Smooth muscle cell (in vitro differentiated cells): ENCODE measurements at regions not wholly inside any gene's neighbourhood (a gene's known extent, or its start where the extent isn't known, plus 50 kb on each side); places are given as distances from the start of the nearest gene placed in this dataset.

ENCODE experiments used
- DNase-seq: peaks from one replicate; lab custom pipeline; 2025; ENCODE audit not compliant: unreplicated experiment; lab: John Stamatoyannopoulos, UW
- H2AFZ ChIP-seq: fragments of 200-600 bp; sonication (generic); 2 replicates; pipeline ENCODE4 v1.6.0; 2016; ENCODE audit warnings: antibody characterized with exemption, low read depth, mild to moderate bottlenecking
- H3F3A ChIP-seq: fragments of 200-600 bp; sonication (generic); 2 replicates; pipeline ENCODE4 v1.6.0; 2017; ENCODE audit warnings: antibody characterized with exemption, low read depth
- H3K27ac ChIP-seq: fragments of 200-600 bp; sonication (generic); 2 replicates; pipeline ENCODE4 v1.5.1; 2016; ENCODE audit warnings: low read depth, mild to moderate bottlenecking
- H3K27me3 ChIP-seq: fragments of 200-600 bp; sonication (generic); 2 replicates; pipeline ENCODE4 v1.6.1; 2016; ENCODE audit warnings: low read depth, mild to moderate bottlenecking
- H3K36me3 ChIP-seq: fragments of 200-600 bp; sonication (generic); 2 replicates; pipeline ENCODE4 v1.5.1; 2016; ENCODE audit warnings: low read depth
- H3K4me1 ChIP-seq: fragments of 200-600 bp; sonication (generic); 2 replicates; pipeline ENCODE4 v1.5.1; 2016; ENCODE audit warnings: low read depth
- H3K4me2 ChIP-seq: fragments of 200-600 bp; sonication (generic); 2 replicates; pipeline ENCODE4 v1.6.0; 2016; ENCODE audit warnings: mild to moderate bottlenecking
- H3K4me3 ChIP-seq: fragments of 200-600 bp; sonication (generic); 2 replicates; pipeline ENCODE4 v1.5.1; 2016; ENCODE audit warnings: mild to moderate bottlenecking
- H3K79me2 ChIP-seq: fragments of 200-600 bp; sonication (generic); 2 replicates; pipeline ENCODE4 v1.6.0; 2016; ENCODE audit warnings: low read depth, mild to moderate bottlenecking
- H3K9ac ChIP-seq: fragments of 200-600 bp; sonication (generic); 2 replicates; pipeline ENCODE4 v1.6.0; 2016; ENCODE audit warnings: low read depth
- H3K9me3 ChIP-seq: fragments of 200-600 bp; sonication (generic); replicated peaks from 2 replicates; pipeline ENCODE4 v1.5.1; 2016; ENCODE audit warnings: low read depth
- H4K20me1 ChIP-seq: fragments of 200-600 bp; sonication (generic); 2 replicates; pipeline ENCODE4 v1.6.0; 2016; ENCODE audit warnings: low read depth
- whole genome bisulfite sequencing: methylation state at CpG from one replicate; pipeline ENCODE4 v1.1.7; 2016; ENCODE audit warnings: low lambda C conversion rate; 5-methylcytosine and 5-hydroxymethylcytosine counted together
- TF ChIP-seq, protein P1 (sequence below): fragments of 200-600 bp; sonication (generic); IDR thresholded peaks from 2 replicates; pipeline ENCODE4 v1.5.1; 2017; ENCODE audit warnings: borderline replicate concordance, mild to moderate bottlenecking, antibody characterized with exemption; ENCODE audit not compliant: insufficient read depth, poor library complexity, severe bottlenecking

GRCh38 chr2:14433946-14434495 lies 198.5 kb upstream of the LRATD1 start:
- Histone ChIP-seq H3K79me2 (no peaks in the 10 kb centered on the region), H3K4me3 (no peak overlapping the region), H3F3A (no peaks in the 10 kb centered on the region), H3K9ac (no peak overlapping the region), H4K20me1 (no peaks in the 10 kb centered on the region), H2AFZ (no peak overlapping the region), H3K4me2 (no peak overlapping the region), H3K4me1 (no peaks in the 10 kb centered on the region), H3K27me3 (no peaks in the 10 kb centered on the region), H3K9me3 (no peaks in the 10 kb centered on the region), H3K27ac (no peak overlapping the region), H3K36me3 (no peaks in the 10 kb centered on the region)
- no peak for DNase-seq
- TF ChIP-seq, protein P1, sequence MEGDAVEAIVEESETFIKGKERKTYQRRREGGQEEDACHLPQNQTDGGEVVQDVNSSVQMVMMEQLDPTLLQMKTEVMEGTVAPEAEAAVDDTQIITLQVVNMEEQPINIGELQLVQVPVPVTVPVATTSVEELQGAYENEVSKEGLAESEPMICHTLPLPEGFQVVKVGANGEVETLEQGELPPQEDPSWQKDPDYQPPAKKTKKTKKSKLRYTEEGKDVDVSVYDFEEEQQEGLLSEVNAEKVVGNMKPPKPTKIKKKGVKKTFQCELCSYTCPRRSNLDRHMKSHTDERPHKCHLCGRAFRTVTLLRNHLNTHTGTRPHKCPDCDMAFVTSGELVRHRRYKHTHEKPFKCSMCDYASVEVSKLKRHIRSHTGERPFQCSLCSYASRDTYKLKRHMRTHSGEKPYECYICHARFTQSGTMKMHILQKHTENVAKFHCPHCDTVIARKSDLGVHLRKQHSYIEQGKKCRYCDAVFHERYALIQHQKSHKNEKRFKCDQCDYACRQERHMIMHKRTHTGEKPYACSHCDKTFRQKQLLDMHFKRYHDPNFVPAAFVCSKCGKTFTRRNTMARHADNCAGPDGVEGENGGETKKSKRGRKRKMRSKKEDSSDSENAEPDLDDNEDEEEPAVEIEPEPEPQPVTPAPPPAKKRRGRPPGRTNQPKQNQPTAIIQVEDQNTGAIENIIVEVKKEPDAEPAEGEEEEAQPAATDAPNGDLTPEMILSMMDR = no peak
- 87% methylated on average over 5 of the region's 5 CpGs for WGBS

DNA sequence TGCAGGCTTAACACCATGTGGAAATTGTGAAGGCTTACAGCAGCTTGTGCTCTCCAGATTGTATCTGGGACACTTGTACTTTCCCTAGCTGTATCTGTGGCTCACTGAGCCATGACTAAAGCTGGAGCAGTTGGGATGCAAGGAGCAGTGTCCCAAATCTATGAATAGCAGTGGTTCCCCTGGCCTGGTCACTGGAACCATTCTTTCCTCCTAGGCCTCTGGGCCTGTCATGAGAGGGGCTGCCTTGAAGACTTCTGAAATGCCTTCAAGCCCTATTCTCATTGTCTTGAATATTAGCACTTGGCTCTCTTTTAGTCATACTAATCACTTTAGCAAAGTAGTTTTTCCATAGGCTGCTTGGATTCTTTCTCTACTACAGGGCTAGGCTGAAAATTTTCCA lies 186.8 kb upstream of the LRATD1 start:
- no peak overlapping the region for H2AFZ ChIP-seq
- H3K79me2 ChIP-seq = no peaks in the 10 kb centered on the region
- no peaks in the 10 kb centered on the region for H3K36me3 ChIP-seq
- no peaks in the 10 kb centered on the region for H3F3A ChIP-seq
- no peaks in the 10 kb centered on the region for H3K9me3 ChIP-seq
- no peak overlapping the region for H3K4me3 ChIP-seq
- no peak for DNase-seq
- TF ChIP-seq, protein P1 = no peak
- H3K27me3 ChIP-seq = no peaks in the 10 kb centered on the region
- H3K27ac ChIP-seq = no peak overlapping the region
- H4K20me1 ChIP-seq = no peaks in the 10 kb centered on the region
- no peaks in the 10 kb centered on the region for H3K4me1 ChIP-seq
- no peak overlapping the region for H3K9ac ChIP-seq
- no peak overlapping the region for H3K4me2 ChIP-seq

- Histone ChIP-seq H3K9me3 (no peaks in the 10 kb centered on the region), H4K20me1 (no peaks in the 10 kb centered on the region), H3K9ac (no peak overlapping the region), H3K36me3 (no peaks in the 10 kb centered on the region), H3K4me2 (no peak overlapping the region), H3K4me1 (no peaks in the 10 kb centered on the region), H3K79me2 (no peaks in the 10 kb centered on the region), H3F3A (no peaks in the 10 kb centered on the region), H3K4me3 (no peak overlapping the region), H3K27me3 (no peaks in the 10 kb centered on the region), H3K27ac (no peak overlapping the region), H2AFZ (no peak overlapping the region)
- WGBS = 74% methylated on average over 1 of the region's 1 CpG
- TF ChIP-seq, protein P1 = no peak
- no peak for DNase-seq
Observed at GRCh38 chr2:14448340-14448739, 184.2 kb upstream of the LRATD1 start.

- no peaks in the 10 kb centered on the region for H3K36me3 ChIP-seq
- no peak overlapping the region for H3K27ac ChIP-seq
- H3K4me1 ChIP-seq = no peaks in the 10 kb centered on the region
- 72% methylated on average over 2 of the region's 2 CpGs for WGBS
- H2AFZ ChIP-seq = no peak overlapping the region
- H4K20me1 ChIP-seq = no peaks in the 10 kb centered on the region
- no peak overlapping the region for H3K4me2 ChIP-seq
- no peak for DNase-seq
- H3K27me3 ChIP-seq = no peaks in the 10 kb centered on the region
- H3F3A ChIP-seq = no peaks in the 10 kb centered on the region
- no peak overlapping the region for H3K4me3 ChIP-seq
- H3K79me2 ChIP-seq = no peaks in the 10 kb centered on the region
- no peaks in the 10 kb centered on the region for H3K9me3 ChIP-seq
- TF ChIP-seq, protein P1 = no peak
- no peak overlapping the region for H3K9ac ChIP-seq
Observed at GRCh38 chr2:14451312-14451711, 181.2 kb upstream of the LRATD1 start.
